IMR-90 (cell line): ENCODE measurements at regions not wholly inside any gene's neighbourhood (a gene's known extent, or its start where the extent isn't known, plus 50 kb on each side); places are given as distances from the start of the nearest gene placed in this dataset.
"Not testable (repeated sequence)": the region's sequence is repeated elsewhere in the genome, so short reads cannot be mapped to it uniquely, and the experiment has no call there.

Source experiments
- ATAC-seq: fragments of 200-7000 bp; cut with Tn5 transposase; 2 replicates; pipeline ENCODE4 v1.9.1; 2020; ENCODE audit warnings: low read depth, mild to moderate bottlenecking, moderate library complexity
- BruUV-seq: library from RNA; stranded (reverse); fragments of 400-500 nt; replicated peaks from 2 replicates; lab custom pipeline; 2021; lab: Mats Ljungman, UMichigan
- CTCF ChIA-PET: fragments of 300-600 bp; formaldehyde crosslinking; extraction: SDS; loops from one replicate; lab custom pipeline; 2021; ENCODE audit warnings: antibody characterized with exemption; lab: Yijun Ruan, JAX
- POLR2A ChIA-PET: fragments of 300-600 bp; sonication (Branson Sonifier 250); formaldehyde crosslinking; loops from one replicate; lab custom pipeline; 2022; ENCODE audit warnings: antibody characterized with exemption; ENCODE audit not compliant: unreplicated experiment; lab: Charles Lee
- DNase-seq: peaks from one replicate; pipeline ENCODE4 v3.0.0; 2013
- H2AFZ ChIP-seq: replicated peaks from 2 replicates; pipeline ENCODE3; 2013; ENCODE audit warnings: low read length, mild to moderate bottlenecking; ENCODE audit not compliant: poor library complexity
- H2AK5ac ChIP-seq: 2 replicates; pipeline ENCODE4 v1.6.1; 2013; ENCODE audit warnings: low read depth, low read length, inconsistent platforms
- H2AK9ac ChIP-seq: replicated peaks from 2 replicates; pipeline ENCODE3; 2013; ENCODE audit warnings: mild to moderate bottlenecking, low read depth, low read length, moderate library complexity; ENCODE audit not compliant: poor library complexity
- H2BK120ac ChIP-seq: 2 replicates; pipeline ENCODE4 v1.6.1; 2013; ENCODE audit warnings: low read depth, low read length, inconsistent platforms
- H2BK15ac ChIP-seq: 3 replicates; pipeline ENCODE4 v1.6.1; 2013; ENCODE audit warnings: low read depth, low read length, inconsistent platforms
- H2BK20ac ChIP-seq: 2 replicates; pipeline ENCODE4 v1.6.1; 2013; ENCODE audit warnings: low read depth, mild to moderate bottlenecking, inconsistent platforms, low read length, moderate library complexity
- H2BK5ac ChIP-seq: 2 replicates; pipeline ENCODE4 v1.6.1; 2013; ENCODE audit warnings: mild to moderate bottlenecking, low read depth, low read length, inconsistent platforms; ENCODE audit not compliant: poor library complexity, severe bottlenecking
- H3K14ac ChIP-seq: replicated peaks from 2 replicates; pipeline ENCODE4 v1.6.1; 2013; ENCODE audit warnings: low read depth, low read length, inconsistent platforms
- H3K18ac ChIP-seq: 2 replicates; pipeline ENCODE4 v1.6.1; 2013; ENCODE audit warnings: low read depth, low read length, control low read depth
- H3K23ac ChIP-seq: 2 replicates; pipeline ENCODE4 v1.6.1; 2013; ENCODE audit warnings: low read depth, low read length, inconsistent platforms
- H3K27ac ChIP-seq: 2 replicates; pipeline ENCODE4 v1.5.1; 2013; ENCODE audit warnings: mild to moderate bottlenecking, control low read depth, low read length; ENCODE audit not compliant: insufficient read depth
- H3K27me3 ChIP-seq: 2 replicates; pipeline ENCODE4 v1.6.1; 2013; ENCODE audit warnings: low read length; ENCODE audit not compliant: control insufficient read depth, insufficient read depth
- H3K36me3 ChIP-seq: 2 replicates; pipeline ENCODE4 v1.6.1; 2013; ENCODE audit warnings: low read length, mixed read lengths; ENCODE audit not compliant: control insufficient read depth, insufficient read depth
- H3K4ac ChIP-seq: 2 replicates; pipeline ENCODE4 v1.6.1; 2013; ENCODE audit warnings: low read depth, low read length, inconsistent platforms
- H3K4me1 ChIP-seq: 2 replicates; pipeline ENCODE4 v1.6.1; 2013; ENCODE audit warnings: low read length, mixed read lengths; ENCODE audit not compliant: control insufficient read depth, insufficient read depth
- H3K4me2 ChIP-seq: 2 replicates; pipeline ENCODE4 v1.6.1; 2013; ENCODE audit warnings: low read depth, mild to moderate bottlenecking, control low read depth, low read length, moderate library complexity
- H3K4me3 ChIP-seq: 2 replicates; pipeline ENCODE4 v1.5.1; 2013; ENCODE audit warnings: low read depth, mild to moderate bottlenecking, control low read depth, low read length, moderate library complexity; ENCODE audit not compliant: insufficient read depth
- H3K56ac ChIP-seq: 2 replicates; pipeline ENCODE4 v1.6.1; 2013; ENCODE audit warnings: low read length, inconsistent platforms; ENCODE audit not compliant: insufficient read depth; ENCODE audit errors: extremely low read depth
- H3K79me1 ChIP-seq, 2 experiments: 2 replicates each; pipeline ENCODE4 v1.6.1; 2013; ENCODE audit warnings: low read length in 2 of 2, inconsistent platforms in 1 of 2, low read depth in 1 of 2
- H3K9ac ChIP-seq: 2 replicates; pipeline ENCODE4 v1.6.1; 2013; ENCODE audit warnings: low read depth, low read length, control low read depth
- H3K9me1 ChIP-seq: 2 replicates; pipeline ENCODE4 v1.6.1; 2013; ENCODE audit warnings: low read length, inconsistent platforms; ENCODE audit not compliant: insufficient read depth
- H3K9me3 ChIP-seq: 2 replicates; pipeline ENCODE4 v1.6.1; 2013; ENCODE audit warnings: low read length; ENCODE audit not compliant: control insufficient read depth, insufficient read depth
- H4K20me1 ChIP-seq: 2 replicates; pipeline ENCODE4 v1.6.1; 2013; ENCODE audit warnings: low read length, inconsistent platforms; ENCODE audit not compliant: insufficient read depth
- H4K5ac ChIP-seq: 2 replicates; pipeline ENCODE4 v1.6.1; 2013; ENCODE audit warnings: mild to moderate bottlenecking, low read depth, low read length, control low read depth
- H4K8ac ChIP-seq, 2 experiments: 2 replicates each; pipeline ENCODE4 v1.6.1; 2013; ENCODE audit warnings: low read depth in 2 of 2, low read length in 2 of 2, control low read depth in 1 of 2, inconsistent platforms in 1 of 2
- H4K91ac ChIP-seq: 2 replicates; pipeline ENCODE4 v1.6.1; 2013; ENCODE audit warnings: low read depth, low read length, inconsistent platforms; ENCODE audit not compliant: insufficient read depth
- WGBS, 2 experiments: methylation state at CpG; one replicate each; pipeline versions ENCODE4 v1.1.5 to v1.1.7; 2013; ENCODE audit warnings: missing lambda C conversion rate in 2 of 2; ENCODE audit not compliant: insufficient read length in 1 of 2; ENCODE audit errors: extremely low coverage in 2 of 2; 5-methylcytosine and 5-hydroxymethylcytosine counted together
- dilution Hi-C: fragments of 300-500 bp; cut with HindIII; formaldehyde crosslinking; loops from one replicate; pipeline ENCODE4 v1.14.3; 2018; ENCODE audit warnings: low sequenced_read_pairs; ENCODE audit not compliant: unreplicated experiment
- in situ Hi-C: fragments of 300-500 bp; cut with MboI; formaldehyde crosslinking; loops from 3 replicates; pipeline ENCODE4 v1.14.3; 2019; ENCODE audit warnings: low sequenced_read_pairs, inconsistent platforms, mixed read lengths
- intact Hi-C: fragments of 100-400 bp; cut with micrococcal nuclease; formaldehyde crosslinking; loops from 2 replicates; pipeline ENCODE4 v1.10.0; 2022

- BruUV-seq, H2BK5ac ChIP-seq, H3K4me1 ChIP-seq, intact Hi-C loops, H3K79me1 ChIP-seq, H2BK15ac ChIP-seq, H3K4me2 ChIP-seq, H2BK20ac ChIP-seq, H2AK5ac ChIP-seq, DNase-seq, H3K14ac ChIP-seq, H3K9me1 ChIP-seq, H4K91ac ChIP-seq, H2BK120ac ChIP-seq, dilution Hi-C loops, H3K9ac ChIP-seq, H3K4ac ChIP-seq, H4K20me1 ChIP-seq, H2AFZ ChIP-seq, H2AK9ac ChIP-seq, ATAC-seq, H4K8ac ChIP-seq, H4K5ac ChIP-seq, H3K9me3 ChIP-seq, H3K27ac ChIP-seq, POLR2A ChIA-PET, H3K18ac ChIP-seq, H3K56ac ChIP-seq, H3K36me3 ChIP-seq, H3K4me3 ChIP-seq, H3K27me3 ChIP-seq, H3K23ac ChIP-seq, in situ Hi-C loops: not testable (repeated sequence)
- 67% methylated on average over 1 of the region's 10 CpGs; no CpG with 5 or more reads in 1 of the 2 experiments for WGBS, 2 experiments
- CTCF ChIA-PET: interaction anchor here (0.5 to 0.6 kb wide), 2 partner anchors 9 to 1961 kb away, joined by 3 to 4 read pairs; no protein-coding TSS in a partner anchor
Measured at GRCh38 chr12:79990509-79991338, 55.8 kb upstream of the PPP1R12A start.
